Suppressor macrophage (primary cell): ENCODE measurements at regions not wholly inside any gene's neighbourhood (a gene's known extent, or its start where the extent isn't known, plus 50 kb on each side); places are given as distances from the start of the nearest gene placed in this dataset.

ENCODE experiments used
- DNase-seq, 4 experiments: peaks; one replicate each; pipeline ENCODE4 v3.0.0-alpha.2; 2020 to 2022

GRCh38 chr12:13670285-13670866 lies 311.0 kb downstream of the GRIN2B start:
- DNase-seq = no peak

- no peak for DNase-seq
Measured at GRCh38 chr12:13668880-13669279, 312.5 kb downstream of the GRIN2B start.

- DNase-seq = no peak
Measured at GRCh38 chr12:13666806-13667205, 314.6 kb downstream of the GRIN2B start.

- DNase-seq = peak; percentile 45 to 64 (median 54)
Measured at GRCh38 chr12:13661005-13661887, 320.2 kb downstream of the GRIN2B start.

- no peak for DNase-seq
Measured at GRCh38 chr12:13654456-13654855, 326.9 kb downstream of the GRIN2B start.

- DNase-seq = no peak
Measured at GRCh38 chr12:13652105-13652504, 329.3 kb downstream of the GRIN2B start.

- DNase-seq = no peak
Measured at GRCh38 chr12:13635709-13636108, 345.7 kb downstream of the GRIN2B start.

- DNase-seq = no peak
Measured at GRCh38 chr12:13631873-13632272, 349.5 kb downstream of the GRIN2B start.

GRCh38 chr12:13630354-13630753 lies 351.0 kb downstream of the GRIN2B start:
- no peak for DNase-seq

GRCh38 chr12:13628067-13628466 lies 353.3 kb downstream of the GRIN2B start:
- no peak for DNase-seq

- DNase-seq = no peak
Measured at GRCh38 chr12:13627536-13627935, 353.9 kb downstream of the GRIN2B start.

- no peak for DNase-seq
Measured at GRCh38 chr12:13613297-13613696, 368.1 kb downstream of the GRIN2B start.

GRCh38 chr12:13609894-13610679 lies 371.3 kb downstream of the GRIN2B start:
- DNase-seq = no peak

- no peak for DNase-seq
Measured at GRCh38 chr12:13606290-13606689, 375.1 kb downstream of the GRIN2B start.

- no peak for DNase-seq
Measured at GRCh38 chr12:13603953-13604352, 377.4 kb downstream of the GRIN2B start.

- no peak for DNase-seq
Measured at GRCh38 chr12:13602172-13602571, 379.2 kb downstream of the GRIN2B start.

GRCh38 chr12:13599176-13599575 lies 382.2 kb downstream of the GRIN2B start:
- no peak for DNase-seq

- DNase-seq = no peak
Measured at GRCh38 chr12:13597837-13598236, 383.6 kb downstream of the GRIN2B start.

- no peak for DNase-seq
Measured at GRCh38 chr12:13597166-13597565, 384.2 kb downstream of the GRIN2B start.

GRCh38 chr12:13596714-13597113 lies 384.7 kb downstream of the GRIN2B start:
- DNase-seq = no peak

GRCh38 chr12:13595536-13596443 lies 385.6 kb downstream of the GRIN2B start:
- DNase-seq = no peak
